Panc1 (cell line): ENCODE measurements at regions not wholly inside any gene's neighbourhood (a gene's known extent, or its start where the extent isn't known, plus 50 kb on each side); places are given as distances from the start of the nearest gene placed in this dataset.

Source experiments
- ATAC-seq: fragments of 200-7000 bp; cut with Tn5 transposase; 2 replicates; pipeline ENCODE4 v1.9.1; 2020; ENCODE audit warnings: mild to moderate bottlenecking, moderate library complexity
- BruUV-seq: library from RNA; stranded (reverse); fragments of 400-500 nt; replicated peaks from 2 replicates; lab custom pipeline; 2021; lab: Mats Ljungman, UMichigan
- CTCF ChIA-PET: fragments of 300-600 bp; sonication (Branson Sonifier 250); formaldehyde crosslinking; loops from one replicate; lab custom pipeline; 2022; ENCODE audit warnings: antibody characterized with exemption; lab: Charles Lee
- POLR2A ChIA-PET: fragments of 300-600 bp; sonication (Branson Sonifier 250); formaldehyde crosslinking; loops from one replicate; lab custom pipeline; 2022; ENCODE audit warnings: antibody characterized with exemption; lab: Charles Lee
- DNase-seq: peaks from one replicate; pipeline ENCODE4 v3.0.0-alpha.2; 2010; ENCODE audit warnings: low read depth, low spot score
- H3K27ac ChIP-seq: 2 replicates; pipeline ENCODE4 v1.5.1; 2011; ENCODE audit warnings: mild to moderate bottlenecking, low read length, inconsistent platforms
- H3K27me3 ChIP-seq: fragments of 200-500 bp; sonication (Bioruptor generic); 2 replicates; pipeline ENCODE4 v1.6.0; 2014; ENCODE audit warnings: low read length, inconsistent platforms; ENCODE audit not compliant: control insufficient read depth, insufficient read depth
- H3K36me3 ChIP-seq: fragments of 200-500 bp; sonication (Bioruptor generic); 2 replicates; pipeline ENCODE4 v1.5.1; 2014; ENCODE audit warnings: inconsistent platforms, mild to moderate bottlenecking, low read length, moderate library complexity; ENCODE audit not compliant: control insufficient read depth, insufficient read depth
- H3K4me1 ChIP-seq: 2 replicates; pipeline ENCODE4 v1.5.1; 2011; ENCODE audit warnings: inconsistent platforms, mild to moderate bottlenecking, low read length, moderate library complexity; ENCODE audit not compliant: control insufficient read depth, insufficient read depth
- H3K4me3 ChIP-seq, 2 experiments: 2 replicates each; pipeline ENCODE4 v1.5.1; 2011 to 2012; ENCODE audit warnings: low read depth in 2 of 2, low read length in 2 of 2, mild to moderate bottlenecking in 2 of 2, inconsistent platforms in 1 of 2, moderate library complexity in 1 of 2
- H3K9me3 ChIP-seq: fragments of 200-500 bp; sonication (Bioruptor generic); 2 replicates; pipeline ENCODE4 v1.5.1; 2014; ENCODE audit warnings: low read depth, mild to moderate bottlenecking, inconsistent platforms, low read length, moderate library complexity; ENCODE audit not compliant: control insufficient read depth, insufficient read depth
- POLR2AphosphoS5 ChIP-seq: IDR thresholded peaks from 2 replicates; pipeline ENCODE4 v1.6.1; 2012; ENCODE audit warnings: mild to moderate bottlenecking, low read depth, low read length, moderate library complexity
- REST ChIP-seq, 2 experiments: IDR thresholded peaks; 2 replicates each; pipeline ENCODE4 v1.6.1; 2011 to 2012; ENCODE audit warnings: low read depth in 2 of 2, control low read depth in 1 of 2, low read length in 1 of 2, mild to moderate bottlenecking in 1 of 2, moderate library complexity in 1 of 2; ENCODE audit not compliant: insufficient read depth in 1 of 2
- SIN3A ChIP-seq: IDR thresholded peaks from 2 replicates; pipeline ENCODE4 v1.6.1; 2012; ENCODE audit warnings: low read depth, mild to moderate bottlenecking, low read length, moderate library complexity, borderline replicate concordance; ENCODE audit not compliant: insufficient read depth
- TCF7L2 ChIP-seq: IDR thresholded peaks from 2 replicates; pipeline ENCODE4 v1.6.1; 2011; ENCODE audit warnings: mild to moderate bottlenecking, low read depth, low read length, inconsistent platforms
- in situ Hi-C: cut with HindIII; loops from 2 replicates; pipeline ENCODE4 v1.10.0; 2016; ENCODE audit warnings: low sequenced_read_pairs, low pct_unique_long_range_greater_than_20kb
- intact Hi-C: fragments of 100-400 bp; cut with micrococcal nuclease; formaldehyde crosslinking; loops from one replicate; pipeline ENCODE4 v1.10.0; 2022; ENCODE audit not compliant: unreplicated experiment
- TF ChIP-seq, protein P1 (sequence below): fragments of 450-650 bp; IDR thresholded peaks from 2 replicates; pipeline ENCODE4 v1.5.1; 2017; ENCODE audit warnings: mild to moderate bottlenecking

GRCh38 chr13:50726164-50726563, 117.3 kb downstream of the DLEU7 start:
- Histone ChIP-seq H3K27me3 (no peaks in the 10 kb centered on the region), H3K4me3 (no peak overlapping the region), H3K4me1 (no peaks in the 10 kb centered on the region), H3K9me3 (peaks cover 5% of the 10 kb centered on the region; the same call in 1 of the 2 replicates), H3K27ac (no peak overlapping the region), H3K36me3 (no peaks in the 10 kb centered on the region)
- no TSS peak for BruUV-seq
- ChIA-PET POLR2A (no interaction called here), CTCF (no interaction called here)
- in situ Hi-C loops (no loop called here), intact Hi-C loops (no loop called here)
- DNase-seq (no peak), ATAC-seq (no peak)
- TF ChIP-seq POLR2AphosphoS5, result no peak
- no peak for TF ChIP-seq SIN3A
- no peak for TF ChIP-seq TCF7L2
- TF ChIP-seq REST (IDR thresholded peaks at IDR 0.05; ENCODE audit: insufficient read depth in 1 of 2, low read depth in 2 of 2, low read length in 1 of 2), result no peak
- TF ChIP-seq, protein P1, sequence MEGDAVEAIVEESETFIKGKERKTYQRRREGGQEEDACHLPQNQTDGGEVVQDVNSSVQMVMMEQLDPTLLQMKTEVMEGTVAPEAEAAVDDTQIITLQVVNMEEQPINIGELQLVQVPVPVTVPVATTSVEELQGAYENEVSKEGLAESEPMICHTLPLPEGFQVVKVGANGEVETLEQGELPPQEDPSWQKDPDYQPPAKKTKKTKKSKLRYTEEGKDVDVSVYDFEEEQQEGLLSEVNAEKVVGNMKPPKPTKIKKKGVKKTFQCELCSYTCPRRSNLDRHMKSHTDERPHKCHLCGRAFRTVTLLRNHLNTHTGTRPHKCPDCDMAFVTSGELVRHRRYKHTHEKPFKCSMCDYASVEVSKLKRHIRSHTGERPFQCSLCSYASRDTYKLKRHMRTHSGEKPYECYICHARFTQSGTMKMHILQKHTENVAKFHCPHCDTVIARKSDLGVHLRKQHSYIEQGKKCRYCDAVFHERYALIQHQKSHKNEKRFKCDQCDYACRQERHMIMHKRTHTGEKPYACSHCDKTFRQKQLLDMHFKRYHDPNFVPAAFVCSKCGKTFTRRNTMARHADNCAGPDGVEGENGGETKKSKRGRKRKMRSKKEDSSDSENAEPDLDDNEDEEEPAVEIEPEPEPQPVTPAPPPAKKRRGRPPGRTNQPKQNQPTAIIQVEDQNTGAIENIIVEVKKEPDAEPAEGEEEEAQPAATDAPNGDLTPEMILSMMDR, result no peak

DNA sequence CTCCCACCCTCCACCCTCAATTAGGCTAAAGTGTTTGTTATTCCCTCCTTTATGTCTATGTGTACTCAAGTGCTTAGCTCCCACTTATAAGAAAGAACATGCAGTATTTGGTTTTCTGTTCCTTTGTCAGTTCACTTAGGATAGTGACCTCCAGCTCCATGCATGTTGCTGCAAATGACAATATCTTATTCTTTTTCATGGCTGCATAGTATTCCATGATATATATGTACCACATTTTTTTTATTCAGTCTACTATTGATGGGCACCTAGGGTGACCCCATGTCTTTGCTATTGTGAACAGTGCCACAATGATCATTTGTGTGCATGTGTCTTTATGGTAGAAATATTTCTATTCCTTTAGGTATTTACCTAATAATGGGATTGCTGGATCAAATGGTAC, 114.3 kb downstream of the DLEU7 start:
- in situ Hi-C loops, result no loop called here
- CTCF ChIA-PET, result no interaction called here
- BruUV-seq, result no TSS peak

More for the DNA sequence above, 114.3 kb downstream of the DLEU7 start:
- TF ChIP-seq, protein P1, result no peak
- TF ChIP-seq SIN3A, result no peak
- no peak for TF ChIP-seq REST (IDR thresholded peaks at IDR 0.05; ENCODE audit: insufficient read depth in 1 of 2, low read depth in 2 of 2, low read length in 1 of 2)
- TF ChIP-seq TCF7L2, result no peak
- TF ChIP-seq POLR2AphosphoS5, result no peak
- POLR2A ChIA-PET, result no interaction called here
- no peak for ATAC-seq
- Histone ChIP-seq H3K27ac (no peak overlapping the region), H3K4me1 (no peaks in the 10 kb centered on the region), H3K9me3 (peaks cover 5% of the 10 kb centered on the region; the same call in 1 of the 2 replicates), H3K27me3 (no peaks in the 10 kb centered on the region), H3K36me3 (no peaks in the 10 kb centered on the region), H3K4me3 (no peak overlapping the region)
- intact Hi-C loops, result no loop called here
- no peak for DNase-seq
